ENCODE measurements at regions not wholly inside any gene's neighbourhood (a gene's known extent, or its start where the extent isn't known, plus 50 kb on each side); places are given as distances from the start of the nearest gene placed in this dataset.
A peak's percentile ranks its signal among the peaks of the same experiment; 100 is the strongest.

DNA sequence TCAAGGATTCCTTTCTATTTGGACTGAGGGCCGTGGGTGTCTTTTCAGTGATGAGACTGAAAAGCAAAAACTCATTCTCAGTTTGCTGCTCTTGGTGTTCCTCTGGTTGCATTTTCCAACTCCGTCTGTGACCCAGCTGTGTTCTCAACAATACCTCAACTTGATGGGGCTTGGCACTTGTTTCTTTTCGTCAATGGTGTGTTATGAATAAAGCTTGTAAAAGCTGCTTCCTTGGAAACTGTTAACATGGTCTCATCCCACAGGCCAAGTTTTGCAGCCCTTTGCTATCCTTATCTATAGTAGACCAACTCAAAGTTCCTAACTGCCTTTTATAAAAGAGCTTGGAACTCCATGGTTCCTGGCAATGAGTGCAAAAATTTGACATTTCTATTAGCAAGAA is 142.5 kb upstream of the UBE2E1 start:
- ATAC-seq (no peak), DNase-seq (no peak)
- intact Hi-C loops (cut with DNase I, micrococcal nuclease) = no loop called here

DNA sequence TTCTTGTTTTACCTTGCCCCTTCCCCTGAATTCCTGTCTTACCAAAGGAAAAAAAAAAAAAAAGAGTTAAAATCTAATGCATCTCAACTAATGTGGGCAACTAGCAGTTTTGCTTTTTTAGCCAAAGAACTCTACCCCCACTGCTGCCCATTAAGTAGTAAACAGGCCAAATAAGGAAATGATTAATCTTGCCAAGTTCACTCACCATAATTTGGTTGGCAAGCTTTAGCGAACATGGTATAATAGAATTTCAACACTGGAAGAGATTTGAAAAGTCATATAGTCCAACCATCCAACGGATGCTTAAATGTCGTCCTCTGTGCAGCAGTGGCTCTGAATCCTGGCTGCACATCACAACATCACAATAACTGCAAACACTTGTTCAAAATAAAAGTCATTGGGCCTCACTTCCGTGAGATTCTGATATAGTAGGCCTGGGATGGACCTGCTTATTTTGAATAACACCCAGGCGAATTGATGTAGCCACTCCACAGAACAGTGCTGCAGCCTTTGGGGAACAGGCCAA is 142.0 kb upstream of the UBE2E1 start:
- intact Hi-C loops (cut with DNase I, micrococcal nuclease) = no loop called here

DNA sequence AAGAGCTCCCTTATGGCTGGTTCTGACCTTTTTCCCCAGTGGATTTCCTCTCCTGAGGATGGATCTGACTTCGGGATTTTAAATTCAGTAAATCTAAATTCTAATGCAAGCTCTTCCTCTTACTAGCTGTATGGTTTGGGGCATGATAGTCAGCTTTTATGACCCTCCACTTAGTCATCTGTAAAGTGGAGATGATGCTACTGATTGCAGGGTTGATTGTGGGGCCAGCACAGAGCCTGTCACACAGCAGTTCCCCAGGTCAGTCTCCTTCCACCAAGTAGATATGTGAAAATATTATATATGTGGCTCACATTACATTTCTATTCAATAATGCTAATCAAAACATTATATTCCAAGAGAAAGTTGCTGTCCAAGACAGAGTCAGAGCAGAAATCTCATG is 141.3 kb upstream of the UBE2E1 start:
- DNase-seq = no peak
- peak; percentile 52 for ATAC-seq
- intact Hi-C loops (cut with DNase I, micrococcal nuclease) = no loop called here

More for the DNA sequence above, 142.0 kb upstream of the UBE2E1 start:
- DNase-seq (no peak), ATAC-seq (no peak)

DNA sequence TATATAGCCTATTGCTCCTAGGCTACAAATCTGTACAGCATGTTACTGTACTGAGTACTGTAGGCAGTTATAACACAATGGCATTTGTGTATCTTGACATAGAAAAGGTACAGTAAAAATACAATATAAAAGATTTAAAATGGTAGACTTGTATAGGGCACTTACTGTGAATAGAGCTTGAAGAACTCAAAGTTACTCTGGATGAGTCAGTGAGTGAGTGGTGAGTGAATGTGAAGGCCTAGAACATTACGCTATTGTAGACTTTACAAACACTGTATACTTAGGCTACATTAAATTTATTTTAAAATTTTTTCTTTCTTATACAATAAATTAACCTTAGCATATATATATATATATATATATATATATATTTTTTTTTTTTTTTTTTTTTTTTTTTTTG is 140.0 kb upstream of the UBE2E1 start:
- DNase-seq (no peak), ATAC-seq (no peak)
- intact Hi-C loops (cut with DNase I, micrococcal nuclease) = no loop called here

DNA sequence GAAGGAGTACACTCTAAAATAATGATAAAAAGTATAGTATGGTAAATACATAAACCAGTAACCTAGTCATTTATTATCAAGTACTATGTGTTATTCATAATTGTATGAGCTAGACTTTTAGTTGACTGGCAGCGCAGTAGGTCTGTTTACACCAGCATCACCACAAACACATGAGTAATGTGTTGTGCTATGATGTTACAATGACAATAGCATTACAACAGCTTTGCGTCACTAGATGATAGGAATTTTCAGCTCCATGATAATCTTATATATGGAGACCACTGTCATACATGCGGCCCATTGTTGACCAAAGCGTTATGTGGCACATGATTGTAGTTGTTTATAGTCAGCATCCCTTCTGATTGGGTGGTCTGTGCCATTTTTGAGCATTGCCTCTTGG is 138.9 kb upstream of the UBE2E1 start:
- intact Hi-C loops (cut with DNase I, micrococcal nuclease) = no loop called here
- DNase-seq (no peak), ATAC-seq (no peak)

GRCh38 chr3:23667536-23668429 is 138.0 kb upstream of the UBE2E1 start:
- intact Hi-C loops (cut with DNase I, micrococcal nuclease) = no loop called here
- DNase-seq = no peak
- ATAC-seq = no peak

GRCh38 chr3:23668430-23668904 is 137.3 kb upstream of the UBE2E1 start:
- ATAC-seq = peak; percentile 31
- DNase-seq = no peak
- intact Hi-C loops (cut with DNase I, micrococcal nuclease) = no loop called here

- DNase-seq = no peak
- intact Hi-C loops (cut with DNase I, micrococcal nuclease) = no loop called here
- ATAC-seq = no peak
Observed at GRCh38 chr3:23669541-23670255, 136.1 kb upstream of the UBE2E1 start.

DNA sequence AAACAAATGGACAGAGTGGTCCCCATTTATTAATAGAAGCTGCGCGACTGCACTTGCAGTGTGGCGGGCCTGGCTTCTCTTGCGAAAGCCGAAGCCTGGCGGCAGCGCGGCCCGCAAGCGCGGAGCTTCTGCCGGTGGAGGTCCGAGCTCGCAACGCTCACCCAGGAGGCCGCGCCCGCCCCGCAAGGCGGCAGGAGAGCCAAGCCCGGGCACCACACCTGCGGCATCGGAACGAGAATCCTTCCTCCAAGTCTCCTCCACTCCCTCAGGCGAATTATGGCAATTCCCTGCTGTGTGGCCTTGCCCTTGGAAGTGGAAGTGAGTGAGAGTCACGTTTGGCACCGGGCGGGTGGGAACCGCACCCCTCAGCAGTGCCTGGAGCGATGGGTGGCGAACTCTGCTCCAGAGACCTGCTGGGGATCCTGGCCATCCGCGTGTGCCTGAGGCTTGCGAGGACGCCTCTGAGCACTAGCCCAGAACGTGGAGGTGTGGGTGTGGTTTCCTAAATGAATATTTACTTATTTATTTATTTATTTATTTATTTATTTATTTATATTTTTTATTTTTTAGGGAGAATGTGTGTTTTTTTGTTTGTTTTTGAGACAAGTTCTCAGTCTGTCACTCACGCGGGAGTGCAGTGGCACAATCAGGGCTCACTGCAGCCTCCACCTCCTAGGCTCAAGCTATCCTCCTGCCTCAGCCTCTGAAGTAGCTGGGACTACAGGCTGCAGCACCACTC is 133.7 kb upstream of the UBE2E1 start:
- DNase-seq (peak; percentile 43 to 75), ATAC-seq (peak; percentile 94)
- intact Hi-C loops (cut with DNase I, micrococcal nuclease) = no loop called here

- DNase-seq (no peak), ATAC-seq (no peak)
- intact Hi-C loops (cut with DNase I, micrococcal nuclease) = no loop called here
Observed at GRCh38 chr3:23672628-23673027, 133.1 kb upstream of the UBE2E1 start.

GRCh38 chr3:23675010-23675409 is 130.7 kb upstream of the UBE2E1 start:
- DNase-seq (no peak), ATAC-seq (no peak)
- intact Hi-C loops (cut with DNase I, micrococcal nuclease) = no loop called here

DNA sequence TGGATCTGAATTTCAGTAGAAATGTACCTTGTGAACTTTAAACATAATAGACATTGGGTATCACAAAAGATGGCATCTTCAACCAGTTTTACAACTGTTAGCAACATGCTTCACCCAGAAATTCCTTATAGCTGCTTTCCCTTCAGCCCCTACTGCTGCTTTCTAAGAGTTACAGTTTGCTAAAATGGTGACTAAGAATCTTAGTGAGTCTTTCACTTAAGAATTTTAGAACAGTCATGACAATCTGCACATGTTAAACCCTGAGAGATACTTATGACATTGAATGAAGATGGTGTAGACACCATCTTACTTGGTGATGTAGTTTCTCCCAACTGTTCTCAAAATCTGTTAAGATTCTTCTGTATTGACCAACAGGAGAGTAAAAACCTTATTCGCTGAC is 129.7 kb upstream of the UBE2E1 start:
- DNase-seq (no peak), ATAC-seq (no peak)
- intact Hi-C loops (cut with DNase I, micrococcal nuclease) = no loop called here

DNA sequence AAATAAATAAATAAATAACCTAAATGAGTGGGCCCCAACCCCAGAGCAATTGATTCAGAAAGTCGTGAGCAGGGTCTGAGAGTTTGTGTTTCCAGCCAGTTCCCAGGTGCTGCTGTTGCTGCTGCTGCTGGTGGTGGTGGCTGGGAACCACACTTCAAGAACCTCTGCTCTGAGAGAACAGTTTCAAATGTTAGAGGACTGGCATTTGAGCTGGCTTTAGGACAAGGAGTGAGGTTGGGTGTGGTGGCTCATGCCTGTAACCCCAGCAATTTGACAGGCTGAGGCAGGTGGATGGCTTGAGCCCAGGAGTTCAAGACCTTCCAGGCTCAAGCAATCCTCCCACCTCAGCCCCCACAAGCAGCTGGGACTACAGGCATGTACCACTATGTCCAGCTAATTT is 123.1 kb upstream of the UBE2E1 start:
- intact Hi-C loops (cut with DNase I, micrococcal nuclease) = no loop called here
- DNase-seq = no peak
- ATAC-seq = no peak

GRCh38 chr3:23685541-23686258 is 120.1 kb upstream of the UBE2E1 start:
- intact Hi-C loops (cut with DNase I, micrococcal nuclease) = no loop called here
- ATAC-seq (peak; percentile 98), DNase-seq (peak; percentile 71 to 87)

DNA sequence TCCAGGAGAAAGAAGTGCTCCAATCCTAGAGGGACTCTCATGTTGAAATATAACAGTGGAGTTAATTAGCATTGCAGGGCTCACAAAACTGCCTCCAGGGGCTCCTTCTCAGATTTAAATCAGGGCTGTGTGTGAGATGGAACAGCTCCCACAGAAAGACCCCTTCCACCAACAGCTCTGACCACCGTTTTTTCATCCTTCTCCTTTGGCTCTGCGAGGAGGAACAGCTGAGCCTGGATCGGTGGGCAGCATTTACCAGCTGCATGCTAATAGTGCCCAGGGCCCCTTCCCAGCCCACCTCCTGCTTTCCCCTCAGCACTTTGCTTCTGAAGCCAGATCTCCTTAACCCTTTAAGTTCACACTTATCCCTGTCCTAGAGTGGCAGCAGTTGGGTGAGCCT is 119.2 kb upstream of the UBE2E1 start:
- ATAC-seq (no peak), DNase-seq (no peak)
- intact Hi-C loops (cut with DNase I, micrococcal nuclease) = no loop called here

DNA sequence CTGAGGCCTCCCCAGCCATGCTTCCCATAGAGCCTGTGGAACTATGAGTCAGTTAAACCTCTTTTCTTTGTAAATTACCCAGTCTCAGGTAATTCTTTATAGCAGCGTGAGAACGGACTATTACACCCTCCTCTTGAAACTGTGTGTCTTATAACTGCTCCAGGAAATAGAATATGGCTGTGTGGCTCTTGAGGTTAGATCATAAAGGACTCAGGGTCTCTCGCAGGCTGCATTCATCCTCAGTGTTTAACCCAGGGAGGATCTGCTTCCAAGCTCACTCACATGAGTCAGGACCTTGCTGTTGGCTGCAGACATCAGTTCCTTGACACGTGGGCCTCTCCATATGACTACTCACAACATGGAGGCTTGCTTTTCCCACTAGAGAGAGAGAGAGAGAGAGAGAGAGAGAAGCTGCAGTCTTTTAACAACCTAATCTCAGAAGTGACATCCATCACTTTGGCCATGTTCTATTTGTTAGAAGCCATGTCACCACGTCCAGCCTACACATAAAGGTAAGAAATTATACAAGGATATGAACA is 114.3 kb upstream of the UBE2E1 start:
- intact Hi-C loops (cut with DNase I, micrococcal nuclease) = no loop called here
- ATAC-seq = no peak
- DNase-seq = no peak

GRCh38 chr3:23696842-23697241 is 108.9 kb upstream of the UBE2E1 start:
- ATAC-seq = peak; percentile 96
- intact Hi-C loops (cut with DNase I, micrococcal nuclease) = no loop called here

DNA sequence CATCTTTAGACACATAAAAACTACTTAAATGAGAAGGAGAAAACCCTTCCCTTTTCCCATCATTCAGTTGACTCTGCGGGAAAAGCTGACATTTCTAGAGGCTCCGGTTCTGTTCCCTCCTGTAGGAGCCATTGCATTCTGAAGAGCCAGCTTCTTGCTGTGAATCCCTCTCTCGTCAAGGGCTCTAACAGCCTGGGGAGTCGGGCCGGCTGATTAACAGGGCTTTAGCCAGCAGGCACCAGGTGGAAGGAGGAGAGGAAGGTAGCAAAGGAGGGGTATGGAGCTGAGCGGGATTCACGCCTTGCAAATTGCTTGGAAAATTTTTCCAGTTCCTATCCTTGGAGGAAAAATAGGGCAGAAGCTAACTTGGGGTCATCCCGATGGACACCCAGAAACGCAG is 108.3 kb upstream of the UBE2E1 start:
- peak; percentile 23 for ATAC-seq
- intact Hi-C loops (cut with DNase I, micrococcal nuclease) = no loop called here
- DNase-seq = no peak

More at GRCh38 chr3:23696842-23697241, 108.9 kb upstream of the UBE2E1 start:
- DNase-seq = peak; percentile 38 to 56

Measured in left colon (tissue), 2 donors.